ENCODE measurements at regions not wholly inside any gene's neighbourhood (a gene's known extent, or its start where the extent isn't known, plus 50 kb on each side); places are given as distances from the start of the nearest gene placed in this dataset.

DNA sequence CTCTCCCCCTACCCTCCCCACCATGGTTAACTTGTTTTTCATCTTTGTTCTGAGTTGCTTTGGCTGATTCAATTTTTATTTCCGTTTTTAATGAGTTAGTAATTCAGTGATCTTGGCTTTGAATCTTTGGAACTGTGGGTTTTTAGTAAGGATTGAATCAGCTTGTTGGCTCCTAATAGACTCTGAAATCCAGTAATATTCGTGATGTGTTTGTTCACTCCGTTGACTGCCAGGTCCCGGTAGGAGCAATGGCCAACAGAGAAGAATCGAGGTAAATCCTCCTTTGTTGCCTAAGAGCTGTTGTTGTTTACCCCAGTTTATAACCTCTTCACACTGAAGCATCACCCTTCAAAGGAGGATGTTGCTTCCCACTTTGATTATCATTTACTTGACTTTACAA lies 92.7 kb downstream of the PCSK1 start:
- Mint-ChIP-seq H3K4me1 (no peaks in the 10 kb centered on the region), H3K27me3 (ENCODE audit: low read depth) (no peaks in the 10 kb centered on the region), H3K9me3 (no peaks in the 10 kb centered on the region), H3K27ac (ENCODE audit: unreplicated experiment) (no peak overlapping the region), H3K36me3 (ENCODE audit: low read depth) (no peaks in the 10 kb centered on the region), H3K4me3 (no peak overlapping the region)
- no peak for DNase-seq (ENCODE audit: low read depth, low spot score)
- TF ChIP-seq, protein P1, sequence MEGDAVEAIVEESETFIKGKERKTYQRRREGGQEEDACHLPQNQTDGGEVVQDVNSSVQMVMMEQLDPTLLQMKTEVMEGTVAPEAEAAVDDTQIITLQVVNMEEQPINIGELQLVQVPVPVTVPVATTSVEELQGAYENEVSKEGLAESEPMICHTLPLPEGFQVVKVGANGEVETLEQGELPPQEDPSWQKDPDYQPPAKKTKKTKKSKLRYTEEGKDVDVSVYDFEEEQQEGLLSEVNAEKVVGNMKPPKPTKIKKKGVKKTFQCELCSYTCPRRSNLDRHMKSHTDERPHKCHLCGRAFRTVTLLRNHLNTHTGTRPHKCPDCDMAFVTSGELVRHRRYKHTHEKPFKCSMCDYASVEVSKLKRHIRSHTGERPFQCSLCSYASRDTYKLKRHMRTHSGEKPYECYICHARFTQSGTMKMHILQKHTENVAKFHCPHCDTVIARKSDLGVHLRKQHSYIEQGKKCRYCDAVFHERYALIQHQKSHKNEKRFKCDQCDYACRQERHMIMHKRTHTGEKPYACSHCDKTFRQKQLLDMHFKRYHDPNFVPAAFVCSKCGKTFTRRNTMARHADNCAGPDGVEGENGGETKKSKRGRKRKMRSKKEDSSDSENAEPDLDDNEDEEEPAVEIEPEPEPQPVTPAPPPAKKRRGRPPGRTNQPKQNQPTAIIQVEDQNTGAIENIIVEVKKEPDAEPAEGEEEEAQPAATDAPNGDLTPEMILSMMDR (conservative IDR thresholded peaks at IDR 0.05) = no peak

DNA sequence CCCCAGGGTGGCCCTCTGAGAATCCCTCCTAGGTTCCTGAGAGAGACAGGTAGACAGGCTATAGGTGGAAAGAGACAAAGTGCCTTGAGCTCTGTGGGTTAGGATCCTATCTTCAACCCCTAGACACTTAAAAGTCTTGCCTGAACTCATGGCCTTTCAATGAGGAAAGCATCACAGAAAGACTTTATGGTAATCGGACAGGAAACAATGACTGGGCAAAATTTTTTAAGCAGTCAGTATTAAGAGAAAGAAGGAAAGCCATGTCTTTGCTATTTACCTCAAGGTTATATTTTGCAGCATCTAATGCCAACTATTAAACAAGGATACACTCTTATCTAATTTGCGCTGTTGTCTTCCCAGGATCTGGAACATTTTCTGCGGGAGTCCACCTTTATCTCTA lies 93.2 kb downstream of the PCSK1 start:
- Mint-ChIP-seq H3K4me1 (no peaks in the 10 kb centered on the region), H3K27me3 (ENCODE audit: low read depth) (no peaks in the 10 kb centered on the region), H3K4me3 (no peak overlapping the region), H3K9me3 (no peaks in the 10 kb centered on the region), H3K36me3 (ENCODE audit: low read depth) (no peaks in the 10 kb centered on the region), H3K27ac (ENCODE audit: unreplicated experiment) (no peak overlapping the region)
- TF ChIP-seq, protein P1 (conservative IDR thresholded peaks at IDR 0.05) = no peak
- DNase-seq (ENCODE audit: low read depth, low spot score) = no peak

DNA sequence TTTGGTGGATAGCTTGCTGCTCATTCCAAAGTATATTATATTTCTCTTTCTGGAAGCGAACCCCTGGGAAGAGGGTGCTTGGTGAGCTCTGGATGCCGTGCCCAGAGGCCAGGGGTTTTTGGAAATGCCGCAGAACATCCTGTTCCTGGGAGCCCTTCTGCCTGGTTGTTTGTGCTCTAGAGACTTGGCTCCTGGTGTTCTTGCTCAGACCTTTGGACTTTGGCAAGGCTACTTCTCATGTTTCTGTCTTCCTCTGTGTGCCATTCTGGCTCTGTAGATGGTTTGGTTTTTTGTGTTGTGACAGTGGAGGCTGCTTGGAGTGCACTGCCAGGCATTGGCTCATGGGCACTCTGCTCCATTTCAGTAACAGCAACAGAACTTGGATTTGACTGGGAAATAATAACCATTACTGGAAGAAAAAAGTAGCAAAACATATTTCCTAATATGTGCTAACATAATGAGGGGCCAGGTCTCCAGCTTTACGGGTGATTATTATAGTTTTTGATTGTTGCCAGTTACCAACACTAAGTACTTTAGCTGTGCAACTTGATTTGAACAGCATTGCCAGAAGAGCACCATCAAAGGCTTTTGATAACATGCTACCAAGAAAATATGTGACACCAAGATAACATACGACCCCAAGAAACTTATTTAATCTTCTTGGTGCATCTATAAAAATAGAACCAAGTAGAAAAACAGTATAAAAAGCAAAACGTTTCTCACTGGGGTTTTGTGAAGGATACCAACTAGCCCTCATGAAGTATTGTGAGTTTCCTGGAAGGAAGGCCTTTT lies 94.2 kb downstream of the PCSK1 start:
- DNase-seq (ENCODE audit: low read depth, low spot score) = no peak
- Mint-ChIP-seq H3K4me1 (no peaks in the 10 kb centered on the region), H3K9me3 (no peaks in the 10 kb centered on the region), H3K4me3 (no peak overlapping the region), H3K36me3 (ENCODE audit: low read depth) (no peaks in the 10 kb centered on the region), H3K27me3 (ENCODE audit: low read depth) (no peaks in the 10 kb centered on the region), H3K27ac (ENCODE audit: unreplicated experiment) (no peak overlapping the region)
- TF ChIP-seq, protein P1 (conservative IDR thresholded peaks at IDR 0.05) = no peak

- Mint-ChIP-seq H3K4me1 (peaks cover under 1% of the 10 kb centered on the region), H3K9me3 (no peaks in the 10 kb centered on the region), H3K27ac (ENCODE audit: unreplicated experiment) (no peak overlapping the region), H3K27me3 (ENCODE audit: low read depth) (no peaks in the 10 kb centered on the region), H3K4me3 (no peak overlapping the region), H3K36me3 (ENCODE audit: low read depth) (no peaks in the 10 kb centered on the region)
- TF ChIP-seq, protein P1 (conservative IDR thresholded peaks at IDR 0.05) = no peak
- no peak for DNase-seq (ENCODE audit: low read depth, low spot score)
Observed at GRCh38 chr5:96338091-96338490, 95.0 kb downstream of the PCSK1 start.

DNA sequence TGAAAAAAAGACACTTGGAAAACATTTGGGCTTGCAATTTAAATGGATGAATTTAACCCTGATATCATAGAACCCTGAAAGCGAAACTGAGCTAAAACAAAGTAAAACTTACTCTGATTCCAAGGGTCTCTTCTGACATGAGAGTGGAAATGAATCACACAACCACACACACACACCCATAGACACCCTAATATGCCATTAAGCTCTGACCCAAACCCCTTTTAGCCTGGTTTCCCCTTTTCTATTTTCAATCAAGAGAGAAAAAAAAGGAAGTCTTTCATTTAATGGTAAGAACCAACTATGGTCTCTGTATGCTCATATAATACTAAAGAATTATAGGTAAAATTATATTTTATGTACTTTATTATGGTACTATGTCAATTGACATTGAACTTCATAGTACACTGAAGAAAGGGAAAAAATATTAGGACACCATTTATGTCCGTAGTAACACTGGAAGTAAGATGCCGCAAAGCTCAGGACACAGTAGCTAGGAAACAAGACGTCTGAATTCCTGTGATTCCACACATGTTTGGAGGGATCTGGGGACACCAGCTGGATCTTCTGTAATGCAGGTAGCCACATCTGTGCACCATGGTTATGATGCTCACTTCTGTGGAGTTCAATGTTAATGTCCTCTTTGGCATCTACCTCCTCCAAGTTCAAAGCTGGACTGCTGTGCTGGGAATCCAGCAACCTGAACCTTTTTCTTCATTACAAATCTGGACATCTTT lies 95.8 kb downstream of the PCSK1 start:
- Mint-ChIP-seq H3K27me3 (ENCODE audit: low read depth) (no peaks in the 10 kb centered on the region), H3K9me3 (no peaks in the 10 kb centered on the region), H3K27ac (ENCODE audit: unreplicated experiment) (no peak overlapping the region), H3K4me1 (peaks cover 6% of the 10 kb centered on the region), H3K4me3 (no peak overlapping the region), H3K36me3 (ENCODE audit: low read depth) (no peaks in the 10 kb centered on the region)
- TF ChIP-seq, protein P1 (conservative IDR thresholded peaks at IDR 0.05) = no peak
- DNase-seq (ENCODE audit: low read depth, low spot score) = no peak

All from neural crest cell (in vitro differentiated cells).